ENCODE measurements at regions not wholly inside any gene's neighbourhood (a gene's known extent, or its start where the extent isn't known, plus 50 kb on each side); places are given as distances from the start of the nearest gene placed in this dataset.

GRCh38 chr17:63337579-63337978 is 108.5 kb downstream of the CYB561 start:
- TF ChIP-seq CTCF (IDR thresholded peaks at IDR 0.05) (no peak), EP300 (IDR thresholded peaks at IDR 0.05) (no peak), POLR2AphosphoS5 (IDR thresholded peaks at IDR 0.05) (no peak)
